H1 (cell line): ENCODE measurements at regions not wholly inside any gene's neighbourhood (a gene's known extent, or its start where the extent isn't known, plus 50 kb on each side); places are given as distances from the start of the nearest gene placed in this dataset.

Experiments
- CTCF ChIA-PET: fragments of 300-600 bp; sonication (Branson Sonifier 250); formaldehyde crosslinking; loops from one replicate; lab custom pipeline; 2021; ENCODE audit not compliant: partially characterized antibody; lab: Charles Lee
- POLR2A ChIA-PET: fragments of 300-600 bp; sonication (Branson Sonifier 250); formaldehyde crosslinking; loops from one replicate; lab custom pipeline; 2021; ENCODE audit warnings: inconsistent platforms; ENCODE audit not compliant: partially characterized antibody; lab: Charles Lee
- DNase-seq, 2 experiments: peaks; one replicate each; pipeline versions ENCODE4 v3.0.0 to v3.0.0-alpha.2; 2010 to 2022; ENCODE audit warnings: low spot score in 2 of 2, low read depth in 1 of 2, mixed read lengths in 1 of 2
- FAIRE-seq: peaks from 2 replicates; lab custom pipeline; 2011; peaks lifted over from hg19 to GRCh38; lab: Jason Lieb, UNC
- H2AFZ ChIP-seq: 2 replicates; pipeline ENCODE4 v1.8.1; 2012; ENCODE audit warnings: low read length, inconsistent platforms
- H2AK5ac ChIP-seq: 2 replicates; pipeline ENCODE4 v1.6.1; 2013; ENCODE audit warnings: low read depth, low read length
- H2BK120ac ChIP-seq: replicated peaks from 2 replicates; pipeline ENCODE3; 2013; ENCODE audit warnings: low read depth, low read length, inconsistent platforms
- H2BK12ac ChIP-seq: 2 replicates; pipeline ENCODE4 v1.6.1; 2013; ENCODE audit warnings: low read depth, low read length
- H2BK15ac ChIP-seq: 2 replicates; pipeline ENCODE4 v1.6.1; 2013; ENCODE audit warnings: low read length
- H2BK20ac ChIP-seq: 2 replicates; pipeline ENCODE4 v1.6.1; 2013; ENCODE audit warnings: low read length
- H2BK5ac ChIP-seq: 2 replicates; pipeline ENCODE4 v1.6.1; 2013; ENCODE audit warnings: low read depth, low read length
- H3K14ac ChIP-seq: 2 replicates; pipeline ENCODE4 v1.6.1; 2013; ENCODE audit warnings: inconsistent platforms; ENCODE audit not compliant: insufficient read length
- H3K18ac ChIP-seq: 2 replicates; pipeline ENCODE4 v1.6.1; 2013; ENCODE audit warnings: low read length; ENCODE audit errors: extremely low read depth
- H3K23ac ChIP-seq: 2 replicates; pipeline ENCODE4 v1.6.1; 2013; ENCODE audit warnings: inconsistent platforms; ENCODE audit not compliant: insufficient read length
- H3K23me2 ChIP-seq: 2 replicates; pipeline ENCODE4 v1.6.1; 2013; ENCODE audit warnings: low read depth, low read length
- H3K27ac ChIP-seq: 2 replicates; pipeline ENCODE4 v1.6.1; 2011; ENCODE audit warnings: low read depth, low read length, inconsistent platforms
- H3K27me3 ChIP-seq, 4 experiments: replicated peaks in 1 of 4; 1 replicate in 1 of 4; 2 replicates in 3 of 4; pipeline versions ENCODE4 v1.6.1 to v1.8.1; 2011 to 2013; ENCODE audit warnings: low read length in 3 of 4, mild to moderate bottlenecking in 3 of 4, inconsistent platforms in 2 of 4, mixed read lengths in 2 of 4, moderate library complexity in 1 of 4; ENCODE audit not compliant: control insufficient read depth in 3 of 4, insufficient read depth in 3 of 4; ENCODE audit errors: extremely low read depth in 1 of 4
- H3K36me3 ChIP-seq, 4 experiments: 2 replicates each; pipeline versions ENCODE4 v1.6.1 to v1.8.1; 2011 to 2013; ENCODE audit warnings: mild to moderate bottlenecking in 4 of 4, low read length in 3 of 4, moderate library complexity in 2 of 4, control low read depth in 1 of 4, inconsistent platforms in 1 of 4; ENCODE audit not compliant: insufficient read depth in 4 of 4, control insufficient read depth in 2 of 4
- H3K4ac ChIP-seq: replicated peaks from 2 replicates; pipeline ENCODE3; 2013; ENCODE audit warnings: low read length, low read depth, mixed read lengths, inconsistent platforms; ENCODE audit not compliant: insufficient read length
- H3K4me1 ChIP-seq, 4 experiments: replicated peaks in 1 of 4; 1 replicate in 1 of 4; 2 replicates in 3 of 4; pipeline versions ENCODE4 v1.6.1 to v1.8.1; 2011 to 2013; ENCODE audit warnings: low read length in 3 of 4, inconsistent platforms in 2 of 4, mixed read lengths in 1 of 4; ENCODE audit not compliant: insufficient read depth in 4 of 4, control insufficient read depth in 3 of 4
- H3K4me2 ChIP-seq, 2 experiments: 2 replicates each; pipeline versions ENCODE4 v1.6.1 to v1.8.1; 2011 to 2013; ENCODE audit warnings: low read depth in 2 of 2, low read length in 2 of 2, control low read depth in 1 of 2, inconsistent platforms in 1 of 2, mild to moderate bottlenecking in 1 of 2; ENCODE audit not compliant: insufficient read depth in 1 of 2
- H3K4me3 ChIP-seq, 4 experiments: fragments of 200-600, 300-600 bp in 1 of 4; sonication (generic), shearing (Covaris generic), sonication (Bioruptor Twin) in 1 of 4; 2 replicates each; pipeline versions ENCODE4 v1.5.1 to v1.8.1; 2011 to 2016; ENCODE audit warnings: low read length in 4 of 4, low read depth in 3 of 4, control low read depth in 2 of 4, inconsistent platforms in 2 of 4, mild to moderate bottlenecking in 2 of 4, mixed read lengths in 1 of 4, moderate library complexity in 1 of 4; ENCODE audit not compliant: insufficient read depth in 2 of 4; ENCODE audit errors: extremely low read depth in 1 of 4
- H3K56ac ChIP-seq: replicated peaks from 2 replicates; pipeline ENCODE3; 2013; ENCODE audit warnings: low read depth, mild to moderate bottlenecking, mixed read lengths, low read length, inconsistent platforms; ENCODE audit not compliant: insufficient read length
- H3K79me1 ChIP-seq: 2 replicates; pipeline ENCODE4 v1.6.1; 2013; ENCODE audit warnings: low read depth, low read length, control low read depth
- H3K79me2 ChIP-seq, 2 experiments: 2 replicates each; pipeline versions ENCODE4 v1.6.1 to v1.8.1; 2012 to 2013; ENCODE audit warnings: low read length in 2 of 2, mild to moderate bottlenecking in 2 of 2, inconsistent platforms in 1 of 2; ENCODE audit not compliant: insufficient read depth in 2 of 2, control insufficient read depth in 1 of 2
- H3K9ac ChIP-seq, 4 experiments: replicated peaks in 1 of 4; 1 replicate in 1 of 4; 2 replicates in 3 of 4; pipeline versions ENCODE4 v1.6.1 to v1.8.1; 2011 to 2013; ENCODE audit warnings: low read depth in 3 of 4, low read length in 3 of 4, control low read depth in 2 of 4, mild to moderate bottlenecking in 2 of 4, moderate library complexity in 2 of 4, inconsistent platforms in 1 of 4; ENCODE audit errors: extremely low read depth in 1 of 4
- H3K9me3 ChIP-seq, 2 experiments: 2 replicates each; pipeline versions ENCODE4 v1.6.1 to v1.8.1; 2012 to 2013; ENCODE audit warnings: mild to moderate bottlenecking in 2 of 2, moderate library complexity in 2 of 2, control low read depth in 1 of 2, inconsistent platforms in 1 of 2, low read depth in 1 of 2, low read length in 1 of 2, mixed read lengths in 1 of 2; ENCODE audit not compliant: insufficient read depth in 2 of 2
- H4K20me1 ChIP-seq, 2 experiments: replicated peaks in 1 of 2; 2 replicates each; pipeline versions ENCODE3 to v1.8.1; 2011 to 2013; ENCODE audit warnings: inconsistent platforms in 2 of 2, low read length in 2 of 2, mild to moderate bottlenecking in 1 of 2; ENCODE audit not compliant: insufficient read depth in 2 of 2, control insufficient read depth in 1 of 2
- H4K5ac ChIP-seq: 2 replicates; pipeline ENCODE4 v1.6.1; 2013; ENCODE audit warnings: low read length, low read depth, mixed read lengths, inconsistent platforms; ENCODE audit not compliant: insufficient read length
- H4K8ac ChIP-seq: 2 replicates; pipeline ENCODE4 v1.8.0; 2013; ENCODE audit warnings: mild to moderate bottlenecking, moderate library complexity, low read length, inconsistent platforms; ENCODE audit not compliant: insufficient read depth; ENCODE audit errors: extremely low read depth
- H4K91ac ChIP-seq: replicated peaks from 2 replicates; pipeline ENCODE3; 2013; ENCODE audit warnings: low read length, mixed read lengths, inconsistent platforms; ENCODE audit not compliant: insufficient read length
- ASH2L ChIP-seq: fragments of 200-600, 300-600 bp; sonication (generic); IDR thresholded peaks from one replicate; pipeline ENCODE4 v1.7.1; 2017; ENCODE audit warnings: low read length
- ATF3 ChIP-seq: IDR thresholded peaks from 2 replicates; pipeline ENCODE4 v1.6.1; 2011; ENCODE audit warnings: low read depth, mild to moderate bottlenecking, low read length; ENCODE audit not compliant: insufficient read depth
- BACH1 ChIP-seq: IDR thresholded peaks from 2 replicates; pipeline ENCODE4 v1.6.1; 2012; ENCODE audit warnings: low read length, improper control_type of control experiment
- BCL11A ChIP-seq, 2 experiments: IDR thresholded peaks; one replicate each; pipeline ENCODE4 v1.6.1; 2011; ENCODE audit warnings: low read depth in 2 of 2, low read length in 2 of 2, mild to moderate bottlenecking in 2 of 2
- CEBPB ChIP-seq: IDR thresholded peaks from 2 replicates; pipeline ENCODE4 v1.6.1; 2012; ENCODE audit warnings: low read depth, low read length
- CHD2 ChIP-seq: IDR thresholded peaks from 2 replicates; pipeline ENCODE4 v1.6.1; 2012; ENCODE audit warnings: low read length, improper control_type of control experiment
- EP300 ChIP-seq, 2 experiments: IDR thresholded peaks; 1 replicate in 1 of 2; 2 replicates in 1 of 2; pipeline ENCODE4 v1.6.1; 2011 to 2012; ENCODE audit warnings: low read depth in 2 of 2, low read length in 2 of 2, mild to moderate bottlenecking in 2 of 2, borderline replicate concordance in 1 of 2, inconsistent platforms in 1 of 2, moderate library complexity in 1 of 2
- EZH2 ChIP-seq: fragments of 200-600 bp; sonication (generic); IDR thresholded peaks from 2 replicates; pipeline ENCODE4 v1.7.1; 2012; ENCODE audit warnings: low read depth, mild to moderate bottlenecking, moderate library complexity, low read length, inconsistent platforms; ENCODE audit not compliant: severe bottlenecking
- RBBP5 ChIP-seq: IDR thresholded peaks from 2 replicates; pipeline ENCODE4 v1.7.1; 2012; ENCODE audit warnings: low read depth, mild to moderate bottlenecking, inconsistent platforms, low read length, moderate library complexity, borderline replicate concordance
- RFX5 ChIP-seq: IDR thresholded peaks from 2 replicates; pipeline ENCODE4 v1.6.1; 2011; ENCODE audit warnings: low read depth, low read length, improper control_type of control experiment, borderline replicate concordance
- SP4 ChIP-seq: IDR thresholded peaks from 2 replicates; pipeline ENCODE4 v1.6.1; 2012; ENCODE audit warnings: low read length, inconsistent platforms
- TCF12 ChIP-seq: IDR thresholded peaks from 2 replicates; pipeline ENCODE4 v1.6.1; 2011; ENCODE audit warnings: low read depth, mild to moderate bottlenecking, low read length
- TEAD4 ChIP-seq: IDR thresholded peaks from 2 replicates; pipeline ENCODE4 v1.6.1; 2012; ENCODE audit warnings: low read depth, low read length, inconsistent platforms, mixed read lengths
- USF2 ChIP-seq: IDR thresholded peaks from 2 replicates; pipeline ENCODE4 v1.6.1; 2011; ENCODE audit warnings: low read length, improper control_type of control experiment
- WGBS, 2 experiments: shearing (Covaris generic) in 1 of 2; methylation state at CpG; one replicate each; pipeline versions ENCODE4 v1.1.6 to v1.1.7; 2013 to 2015; ENCODE audit warnings: low lambda C conversion rate in 2 of 2, mixed read lengths in 2 of 2, inconsistent platforms in 1 of 2, low coverage in 1 of 2, missing lambda C conversion rate in 1 of 2; ENCODE audit not compliant: insufficient replicate concordance in 2 of 2, insufficient coverage in 1 of 2, insufficient read length in 1 of 2; ENCODE audit errors: extremely low coverage in 1 of 2, missing lambda C conversion rate in 1 of 2; 5-methylcytosine and 5-hydroxymethylcytosine counted together

GRCh38 chr4:125572601-125573000 is 257.8 kb downstream of the FAT4 start:
- H3K23me2 ChIP-seq = no peaks in the 10 kb centered on the region
- no peaks in the 10 kb centered on the region for H3K36me3 ChIP-seq
- H3K4ac ChIP-seq = no peak overlapping the region
- H4K8ac ChIP-seq = no peak overlapping the region
- no peaks in the 10 kb centered on the region for H3K27me3 ChIP-seq
- H3K79me2 ChIP-seq = no peaks in the 10 kb centered on the region
- H3K79me1 ChIP-seq = no peaks in the 10 kb centered on the region
- H2BK20ac ChIP-seq = no peak overlapping the region
- no peak for FAIRE-seq
- no peak overlapping the region for H2AK5ac ChIP-seq
- POLR2A ChIA-PET = no interaction called here
- H2AFZ ChIP-seq = no peak overlapping the region
- no peak for TF ChIP-seq ATF3
- TF ChIP-seq SP4 = no peak
- no peak for TF ChIP-seq CEBPB
- TF ChIP-seq USF2 = no peak
- no peak for TF ChIP-seq CHD2
- no peak for TF ChIP-seq TEAD4
- no peak for TF ChIP-seq EP300 (IDR thresholded peaks at IDR 0.05; ENCODE audit: borderline replicate concordance in 1 of 2, low read depth in 2 of 2, low read length in 2 of 2)
- no peak for TF ChIP-seq RFX5
- no peak for TF ChIP-seq ASH2L
- no peak for TF ChIP-seq BCL11A (IDR thresholded peaks at IDR 0.05; ENCODE audit: low read depth in 2 of 2, low read length in 2 of 2)
- TF ChIP-seq BACH1 = no peak
- TF ChIP-seq TCF12 = no peak
- TF ChIP-seq RBBP5 = no peak
- no peak for TF ChIP-seq EZH2
- TF ChIP-seq, all 59 proteins: peak for 0
- H2BK5ac ChIP-seq = no peak overlapping the region
- no peak overlapping the region for H3K23ac ChIP-seq
- H3K4me1 ChIP-seq = no peaks in the 10 kb centered on the region
- H3K4me2 ChIP-seq = no peak overlapping the region
- H4K5ac ChIP-seq = no peak overlapping the region
- H3K14ac ChIP-seq = no peak overlapping the region
- H4K20me1 ChIP-seq = no peaks in the 10 kb centered on the region
- H2BK120ac ChIP-seq = no peak overlapping the region
- H2BK12ac ChIP-seq = no peak overlapping the region
- CTCF ChIA-PET = interaction anchor here (1.0 kb wide), 1 partner anchor 21 kb away, joined by 3 read pairs; no protein-coding TSS in a partner anchor
- H2BK15ac ChIP-seq = no peak overlapping the region
- peaks cover 0 to under 1% of the 10 kb centered on the region in 2 experiments; a peak in 1 of 4 replicates for H3K9me3 ChIP-seq
- no peak overlapping the region for H4K91ac ChIP-seq
- WGBS, 2 experiments = 91% methylated on average over 3 of the region's 3 CpGs; no CpG with 5 or more reads in 1 of the 2 experiments
- DNase-seq = no peak
- H3K18ac ChIP-seq = no peak overlapping the region
- no peak overlapping the region for H3K56ac ChIP-seq
- no peak overlapping the region for H3K9ac ChIP-seq
- no peak overlapping the region for H3K4me3 ChIP-seq
- no peak overlapping the region for H3K27ac ChIP-seq
